SK-N-SH (cell line): ENCODE measurements at regions not wholly inside any gene's neighbourhood (a gene's known extent, or its start where the extent isn't known, plus 50 kb on each side); places are given as distances from the start of the nearest gene placed in this dataset.

Experiments
- CTCF ChIA-PET: fragments of 300-600, 350-600 bp; formaldehyde crosslinking; extraction: SDS; loops from one replicate; lab custom pipeline; 2021; lab: Yijun Ruan, JAX
- POLR2A ChIA-PET: fragments of 350-600 bp; sonication (Branson Sonifier 250); formaldehyde crosslinking; extraction: SDS; loops from one replicate; lab custom pipeline; 2020; ENCODE audit warnings: antibody characterized with exemption, inconsistent platforms; lab: Yijun Ruan, JAX
- DNase-seq: peaks from one replicate; pipeline ENCODE4 v3.0.0; 2012
- H2AFZ ChIP-seq: fragments of 200-600 bp; sonication (generic); 2 replicates; pipeline ENCODE4 v1.8.1; 2016; ENCODE audit warnings: antibody characterized with exemption, mild to moderate bottlenecking, low read depth
- H3F3A ChIP-seq: fragments of 200-600 bp; sonication (generic); replicated peaks from 2 replicates; pipeline ENCODE3; 2016; ENCODE audit warnings: antibody characterized with exemption, mild to moderate bottlenecking; ENCODE audit not compliant: insufficient read depth
- H3K27ac ChIP-seq, 2 experiments: fragments of 200-500 bp in 1 of 2; fragments of 200-600 bp in 1 of 2; sonication (Bioruptor generic) in 1 of 2; sonication (generic), shearing (Covaris generic) in 1 of 2; 2 replicates each; pipeline versions ENCODE4 v1.5.1 to v1.6.1; 2014 to 2016; ENCODE audit warnings: low read depth in 2 of 2, inconsistent platforms in 1 of 2, low read length in 1 of 2, mild to moderate bottlenecking in 1 of 2, mixed read lengths in 1 of 2
- H3K27me3 ChIP-seq: fragments of 200-600 bp; sonication (generic), shearing (Covaris generic); 2 replicates; pipeline ENCODE4 v1.6.1; 2016; ENCODE audit warnings: mixed run types; ENCODE audit not compliant: insufficient read depth
- H3K36me3 ChIP-seq, 2 experiments: fragments of 200-500 bp in 1 of 2; fragments of 200-600 bp in 1 of 2; sonication (Bioruptor generic) in 1 of 2; sonication (generic) in 1 of 2; replicated peaks in 1 of 2; 2 replicates each; pipeline versions ENCODE3 to v1.5.1; 2014 to 2016; ENCODE audit warnings: low read length in 1 of 2, mild to moderate bottlenecking in 1 of 2; ENCODE audit not compliant: insufficient read depth in 2 of 2, control insufficient read depth in 1 of 2
- H3K4me1 ChIP-seq, 2 experiments: fragments of 200-500 bp in 1 of 2; fragments of 200-600 bp in 1 of 2; sonication (Bioruptor generic) in 1 of 2; sonication (generic), shearing (Covaris generic) in 1 of 2; 2 replicates each; pipeline versions ENCODE4 v1.5.1 to v1.6.1; 2014 to 2016; ENCODE audit warnings: low read depth in 1 of 2, low read length in 1 of 2, mixed run types in 1 of 2; ENCODE audit not compliant: insufficient read depth in 2 of 2, control insufficient read depth in 1 of 2
- H3K4me2 ChIP-seq: fragments of 200-600 bp; sonication (generic), shearing (Covaris generic); 2 replicates; pipeline ENCODE4 v1.6.1; 2017; ENCODE audit warnings: mixed run types
- H3K4me3 ChIP-seq, 2 experiments: fragments of 200-500 bp in 1 of 2; fragments of 200-600 bp in 1 of 2; sonication (Bioruptor generic) in 1 of 2; sonication (generic), shearing (Covaris generic) in 1 of 2; 2 replicates each; pipeline versions ENCODE4 v1.5.1 to v1.8.1; 2014 to 2016; ENCODE audit warnings: low read depth in 2 of 2, inconsistent platforms in 1 of 2, low read length in 1 of 2, mild to moderate bottlenecking in 1 of 2, mixed read lengths in 1 of 2, moderate library complexity in 1 of 2
- H3K79me2 ChIP-seq: fragments of 200-600 bp; sonication (generic); 2 replicates; pipeline ENCODE4 v1.8.1; 2017; ENCODE audit warnings: mild to moderate bottlenecking; ENCODE audit not compliant: insufficient read depth
- H3K9ac ChIP-seq: fragments of 200-600 bp; sonication (generic); 2 replicates; pipeline ENCODE4 v1.6.1; 2017; ENCODE audit warnings: mixed run types
- H3K9me2 ChIP-seq: fragments of 200-600 bp; sonication (generic); 2 replicates; pipeline ENCODE4 v1.6.1; 2017; ENCODE audit warnings: mixed run types
- H3K9me3 ChIP-seq: fragments of 200-600 bp; sonication (generic); 2 replicates; pipeline ENCODE4 v1.6.1; 2017; ENCODE audit warnings: mixed run types, mild to moderate bottlenecking, moderate library complexity
- H4K20me1 ChIP-seq: fragments of 200-600 bp; sonication (generic); 2 replicates; pipeline ENCODE4 v1.6.1; 2017; ENCODE audit warnings: mild to moderate bottlenecking, mixed run types; ENCODE audit not compliant: insufficient read depth
- CHD2 ChIP-seq: fragments of 150-350 bp; IDR thresholded peaks from 2 replicates; pipeline ENCODE4 v1.6.1; 2018; ENCODE audit warnings: low read length; ENCODE audit not compliant: partially characterized antibody
- ELF1 ChIP-seq: IDR thresholded peaks from 2 replicates; pipeline ENCODE4 v1.4.0; 2012
- EP300 ChIP-seq, 2 experiments: IDR thresholded peaks; 2 replicates each; pipeline versions ENCODE4 v1.4.0 to v1.6.1; 2012; ENCODE audit warnings: borderline replicate concordance in 1 of 2, low read depth in 1 of 2, low read length in 1 of 2
- EZH2phosphoT487 ChIP-seq: fragments of 200-600 bp; sonication (generic); IDR thresholded peaks from 2 replicates; pipeline ENCODE4 v1.6.1; 2017; ENCODE audit warnings: low read depth, mixed run types, mild to moderate bottlenecking, antibody characterized with exemption, moderate library complexity, borderline replicate concordance
- FOSL2 ChIP-seq: IDR thresholded peaks from 2 replicates; pipeline ENCODE4 v1.4.0; 2012; ENCODE audit warnings: low read depth, mild to moderate bottlenecking, moderate library complexity, borderline replicate concordance
- FOXJ3 ChIP-seq: sonication (generic); formaldehyde crosslinking; IDR thresholded peaks from 2 replicates; pipeline ENCODE4 v1.5.1; 2020; ENCODE audit warnings: mild to moderate bottlenecking, missing genetic modification reagents
- GABPA ChIP-seq: IDR thresholded peaks from 2 replicates; pipeline ENCODE4 v1.4.0; 2012; ENCODE audit warnings: low read depth, mild to moderate bottlenecking
- GATA2 ChIP-seq: sonication (generic); formaldehyde crosslinking; IDR thresholded peaks from 2 replicates; pipeline ENCODE4 v1.5.0; 2020; ENCODE audit warnings: mild to moderate bottlenecking, missing genetic modification reagents
- JUND ChIP-seq: IDR thresholded peaks from 2 replicates; pipeline ENCODE4 v1.4.0; 2012
- MEF2A ChIP-seq: IDR thresholded peaks from 2 replicates; pipeline ENCODE4 v1.4.0; 2012; ENCODE audit warnings: low read depth, borderline replicate concordance
- MXI1 ChIP-seq: IDR thresholded peaks from 2 replicates; pipeline ENCODE4 v1.6.1; 2012; ENCODE audit warnings: mild to moderate bottlenecking, low read depth, low read length, improper control_type of control experiment
- NFIC ChIP-seq: IDR thresholded peaks from 2 replicates; pipeline ENCODE4 v1.4.0; 2012; ENCODE audit warnings: borderline replicate concordance
- NRF1 ChIP-seq: IDR thresholded peaks from 2 replicates; pipeline ENCODE4 v1.6.1; 2012; ENCODE audit warnings: low read depth, mild to moderate bottlenecking, low read length
- RCOR1 ChIP-seq: fragments of 150-350 bp; IDR thresholded peaks from 2 replicates; pipeline ENCODE4 v1.6.1; 2017; ENCODE audit warnings: antibody characterized with exemption, low read length
- RFX5 ChIP-seq: IDR thresholded peaks from 2 replicates; pipeline ENCODE4 v1.6.1; 2012; ENCODE audit warnings: mild to moderate bottlenecking, improper control_type of control experiment, low read length
- SIN3A ChIP-seq: IDR thresholded peaks from 2 replicates; pipeline ENCODE4 v1.6.1; 2012; ENCODE audit warnings: low read depth, mild to moderate bottlenecking, low read length, moderate library complexity, borderline replicate concordance
- TAF1 ChIP-seq: IDR thresholded peaks from 2 replicates; pipeline ENCODE4 v1.6.1; 2012; ENCODE audit warnings: low read depth, mild to moderate bottlenecking, low read length, moderate library complexity, borderline replicate concordance
- WGBS: methylation state at CpG from one replicate; pipeline ENCODE4 v1.1.6; 2017; ENCODE audit warnings: low lambda C conversion rate; 5-methylcytosine and 5-hydroxymethylcytosine counted together
- TF ChIP-seq, protein P1 (sequence below): IDR thresholded peaks from 2 replicates; pipeline ENCODE4 v1.6.1; 2012; ENCODE audit warnings: mild to moderate bottlenecking, low read depth, low read length, moderate library complexity
- TF ChIP-seq, protein P2 (sequence below): fragments of 200-600 bp; sonication (generic); IDR thresholded peaks from 2 replicates; pipeline ENCODE4 v1.6.1; 2017; ENCODE audit warnings: antibody characterized with exemption, mild to moderate bottlenecking, moderate library complexity

- H3K9ac ChIP-seq = no peak overlapping the region
- 16% methylated on average over 2 of the region's 2 CpGs for WGBS
- H3K79me2 ChIP-seq = no peaks in the 10 kb centered on the region
- no peak overlapping the region for H3K4me3 ChIP-seq
- H3K9me3 ChIP-seq = no peaks in the 10 kb centered on the region
- DNase-seq = no peak
- H3K4me2 ChIP-seq = no peak overlapping the region
- H3F3A ChIP-seq = no peaks in the 10 kb centered on the region
- H4K20me1 ChIP-seq = no peaks in the 10 kb centered on the region
- H2AFZ ChIP-seq = no peak overlapping the region
- ChIA-PET POLR2A (interaction anchor here (0.5 kb wide), 1 partner anchor 26 kb away, joined by 3 read pairs; no protein-coding TSS in a partner anchor), CTCF (no interaction called here)
- H3K4me1 ChIP-seq = no peaks in the 10 kb centered on the region
- H3K9me2 ChIP-seq = no peaks in the 10 kb centered on the region
- no peak overlapping the region for H3K27ac ChIP-seq
- no peaks in the 10 kb centered on the region for H3K36me3 ChIP-seq
- no peaks in the 10 kb centered on the region for H3K27me3 ChIP-seq
- TF ChIP-seq EZH2phosphoT487 (no peak), JUND (no peak), NRF1 (no peak), MEF2A (no peak), GABPA (no peak), CHD2 (no peak), GATA2 (no peak), MXI1 (no peak), FOSL2 (no peak), ELF1 (no peak), RFX5 (no peak), EP300 (IDR thresholded peaks at IDR 0.05; ENCODE audit: borderline replicate concordance in 1 of 2, low read depth in 1 of 2, low read length in 1 of 2) (no peak), NFIC (no peak), FOXJ3 (CRISPR knock-in tag) (no peak), SIN3A (no peak), RCOR1 (no peak), TAF1 (no peak)
- TF ChIP-seq, protein P1, sequence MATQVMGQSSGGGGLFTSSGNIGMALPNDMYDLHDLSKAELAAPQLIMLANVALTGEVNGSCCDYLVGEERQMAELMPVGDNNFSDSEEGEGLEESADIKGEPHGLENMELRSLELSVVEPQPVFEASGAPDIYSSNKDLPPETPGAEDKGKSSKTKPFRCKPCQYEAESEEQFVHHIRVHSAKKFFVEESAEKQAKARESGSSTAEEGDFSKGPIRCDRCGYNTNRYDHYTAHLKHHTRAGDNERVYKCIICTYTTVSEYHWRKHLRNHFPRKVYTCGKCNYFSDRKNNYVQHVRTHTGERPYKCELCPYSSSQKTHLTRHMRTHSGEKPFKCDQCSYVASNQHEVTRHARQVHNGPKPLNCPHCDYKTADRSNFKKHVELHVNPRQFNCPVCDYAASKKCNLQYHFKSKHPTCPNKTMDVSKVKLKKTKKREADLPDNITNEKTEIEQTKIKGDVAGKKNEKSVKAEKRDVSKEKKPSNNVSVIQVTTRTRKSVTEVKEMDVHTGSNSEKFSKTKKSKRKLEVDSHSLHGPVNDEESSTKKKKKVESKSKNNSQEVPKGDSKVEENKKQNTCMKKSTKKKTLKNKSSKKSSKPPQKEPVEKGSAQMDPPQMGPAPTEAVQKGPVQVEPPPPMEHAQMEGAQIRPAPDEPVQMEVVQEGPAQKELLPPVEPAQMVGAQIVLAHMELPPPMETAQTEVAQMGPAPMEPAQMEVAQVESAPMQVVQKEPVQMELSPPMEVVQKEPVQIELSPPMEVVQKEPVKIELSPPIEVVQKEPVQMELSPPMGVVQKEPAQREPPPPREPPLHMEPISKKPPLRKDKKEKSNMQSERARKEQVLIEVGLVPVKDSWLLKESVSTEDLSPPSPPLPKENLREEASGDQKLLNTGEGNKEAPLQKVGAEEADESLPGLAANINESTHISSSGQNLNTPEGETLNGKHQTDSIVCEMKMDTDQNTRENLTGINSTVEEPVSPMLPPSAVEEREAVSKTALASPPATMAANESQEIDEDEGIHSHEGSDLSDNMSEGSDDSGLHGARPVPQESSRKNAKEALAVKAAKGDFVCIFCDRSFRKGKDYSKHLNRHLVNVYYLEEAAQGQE = no peak
- TF ChIP-seq, protein P2, sequence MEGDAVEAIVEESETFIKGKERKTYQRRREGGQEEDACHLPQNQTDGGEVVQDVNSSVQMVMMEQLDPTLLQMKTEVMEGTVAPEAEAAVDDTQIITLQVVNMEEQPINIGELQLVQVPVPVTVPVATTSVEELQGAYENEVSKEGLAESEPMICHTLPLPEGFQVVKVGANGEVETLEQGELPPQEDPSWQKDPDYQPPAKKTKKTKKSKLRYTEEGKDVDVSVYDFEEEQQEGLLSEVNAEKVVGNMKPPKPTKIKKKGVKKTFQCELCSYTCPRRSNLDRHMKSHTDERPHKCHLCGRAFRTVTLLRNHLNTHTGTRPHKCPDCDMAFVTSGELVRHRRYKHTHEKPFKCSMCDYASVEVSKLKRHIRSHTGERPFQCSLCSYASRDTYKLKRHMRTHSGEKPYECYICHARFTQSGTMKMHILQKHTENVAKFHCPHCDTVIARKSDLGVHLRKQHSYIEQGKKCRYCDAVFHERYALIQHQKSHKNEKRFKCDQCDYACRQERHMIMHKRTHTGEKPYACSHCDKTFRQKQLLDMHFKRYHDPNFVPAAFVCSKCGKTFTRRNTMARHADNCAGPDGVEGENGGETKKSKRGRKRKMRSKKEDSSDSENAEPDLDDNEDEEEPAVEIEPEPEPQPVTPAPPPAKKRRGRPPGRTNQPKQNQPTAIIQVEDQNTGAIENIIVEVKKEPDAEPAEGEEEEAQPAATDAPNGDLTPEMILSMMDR = no peak
These were observed 63.6 kb upstream of the SYNDIG1 start for GRCh38 chr20:24405810-24406209.
